OCI-LY7 (cell line): ENCODE measurements at regions not wholly inside any gene's neighbourhood (a gene's known extent, or its start where the extent isn't known, plus 50 kb on each side); places are given as distances from the start of the nearest gene placed in this dataset.

ENCODE experiments used
- EZH2phosphoT487 ChIP-seq: fragments of 200-600 bp; sonication (generic); IDR thresholded peaks from 2 replicates; pipeline ENCODE4 v1.6.1; 2018; ENCODE audit warnings: low read depth, borderline replicate concordance, mild to moderate bottlenecking, mixed run types, antibody characterized with exemption, low read length, moderate library complexity, mixed read lengths
- TF ChIP-seq, protein P1 (sequence below): fragments of 200-600 bp; sonication (generic); conservative IDR thresholded peaks from 2 replicates; pipeline ENCODE4 v1.5.1; 2014; ENCODE audit warnings: mild to moderate bottlenecking, antibody characterized with exemption, low read length, moderate library complexity, mixed read lengths

DNA sequence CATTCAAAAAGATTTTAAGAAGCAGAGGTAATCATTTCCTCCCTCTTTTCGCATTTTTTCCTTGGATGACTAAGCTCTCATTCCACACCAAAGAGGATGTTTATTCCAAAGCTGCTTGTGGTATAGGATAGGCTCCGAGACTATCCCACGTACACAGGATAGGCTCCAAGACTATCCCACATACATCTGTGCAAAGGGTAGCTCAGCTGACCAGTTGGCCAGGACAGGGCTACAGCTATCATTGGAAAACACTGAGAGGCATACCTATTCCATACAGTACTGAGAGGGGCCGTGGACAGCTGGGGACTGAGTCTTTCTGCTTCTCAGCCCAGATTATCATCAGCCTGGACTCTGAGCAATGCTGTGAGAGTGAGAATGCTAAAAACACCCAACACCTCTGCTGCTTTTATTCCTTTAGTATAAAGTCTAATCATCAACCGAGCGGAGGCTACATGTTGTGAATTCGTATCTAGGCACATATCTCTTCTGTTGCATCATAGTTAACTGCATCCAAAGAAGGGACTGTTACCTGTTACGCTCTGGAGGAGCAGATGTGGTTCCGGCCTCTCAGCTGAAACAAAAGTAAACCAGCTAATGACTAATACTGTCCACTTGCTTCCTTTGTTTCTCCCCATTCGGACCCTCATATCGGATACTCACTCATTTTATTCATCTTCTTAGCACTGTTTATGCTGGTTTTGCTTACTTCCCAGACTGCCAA, 141.0 kb downstream of the TNFSF18 start:
- TF ChIP-seq, protein P1, sequence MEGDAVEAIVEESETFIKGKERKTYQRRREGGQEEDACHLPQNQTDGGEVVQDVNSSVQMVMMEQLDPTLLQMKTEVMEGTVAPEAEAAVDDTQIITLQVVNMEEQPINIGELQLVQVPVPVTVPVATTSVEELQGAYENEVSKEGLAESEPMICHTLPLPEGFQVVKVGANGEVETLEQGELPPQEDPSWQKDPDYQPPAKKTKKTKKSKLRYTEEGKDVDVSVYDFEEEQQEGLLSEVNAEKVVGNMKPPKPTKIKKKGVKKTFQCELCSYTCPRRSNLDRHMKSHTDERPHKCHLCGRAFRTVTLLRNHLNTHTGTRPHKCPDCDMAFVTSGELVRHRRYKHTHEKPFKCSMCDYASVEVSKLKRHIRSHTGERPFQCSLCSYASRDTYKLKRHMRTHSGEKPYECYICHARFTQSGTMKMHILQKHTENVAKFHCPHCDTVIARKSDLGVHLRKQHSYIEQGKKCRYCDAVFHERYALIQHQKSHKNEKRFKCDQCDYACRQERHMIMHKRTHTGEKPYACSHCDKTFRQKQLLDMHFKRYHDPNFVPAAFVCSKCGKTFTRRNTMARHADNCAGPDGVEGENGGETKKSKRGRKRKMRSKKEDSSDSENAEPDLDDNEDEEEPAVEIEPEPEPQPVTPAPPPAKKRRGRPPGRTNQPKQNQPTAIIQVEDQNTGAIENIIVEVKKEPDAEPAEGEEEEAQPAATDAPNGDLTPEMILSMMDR: no peak
- no peak for TF ChIP-seq EZH2phosphoT487
